ENCODE measurements at regions not wholly inside any gene's neighbourhood (a gene's known extent, or its start where the extent isn't known, plus 50 kb on each side); places are given as distances from the start of the nearest gene placed in this dataset.

- no peaks in the 10 kb centered on the region for H4K20me1 ChIP-seq (ENCODE audit: control insufficient read depth, insufficient read depth, insufficient read length)
- DNase-seq = no peak
- H3K4me1 Mint-ChIP-seq = peaks cover 0 to 6% of the 10 kb centered on the region in 2 experiments; a peak in 3 of 4 replicates
- H3K9me3 Mint-ChIP-seq = no peaks in the 10 kb centered on the region; a peak in 1 of 5 replicates
- no peak overlapping the region for H3K4me3 Mint-ChIP-seq
- no peak overlapping the region for H3K23ac ChIP-seq (ENCODE audit: insufficient read length, low read depth, low read length)
- H3K27me3 Mint-ChIP-seq (ENCODE audit: low read depth) = peaks cover 5% of the 10 kb centered on the region
- H2BK12ac ChIP-seq (ENCODE audit: insufficient read length, low read depth, low read length) = no peak overlapping the region
- no peak overlapping the region for H2AFZ ChIP-seq (ENCODE audit: low read length)
- H2BK5ac ChIP-seq (ENCODE audit: insufficient read length, low read length) = no peak overlapping the region
- no peak overlapping the region for H3K18ac ChIP-seq (ENCODE audit: insufficient read length, low read depth, low read length)
- H4K91ac ChIP-seq (ENCODE audit: insufficient read length, low read depth, low read length) = no peak overlapping the region
- no peak overlapping the region for H2BK15ac ChIP-seq (ENCODE audit: low read depth, low read length)
- no peak overlapping the region for H2BK120ac ChIP-seq (ENCODE audit: low read depth, low read length, poor library complexity, severe bottlenecking)
- no peak overlapping the region for H4K8ac ChIP-seq (replicated peaks; ENCODE audit: insufficient read length, low read depth, low read length)
- H3K36me3 Mint-ChIP-seq (ENCODE audit: insufficient read depth in 1 of 3, low read depth in 3 of 3) = no peaks in the 10 kb centered on the region
- H3K4me1 ChIP-seq (ENCODE audit: insufficient read depth, low read length) = no peaks in the 10 kb centered on the region
- H3K27ac Mint-ChIP-seq = no peak overlapping the region
- H3K9ac ChIP-seq (ENCODE audit: extremely low read depth, insufficient read length, low read length) = no peak overlapping the region
- H3K14ac ChIP-seq (ENCODE audit: insufficient read depth, low read length) = no peak overlapping the region
- H3T11ph ChIP-seq (ENCODE audit: low read length) = no peak overlapping the region
- no CpG with 5 or more reads among the region's 4 CpGs for WGBS (ENCODE audit: extremely low coverage, insufficient read length, low lambda C conversion rate)
- H3K4me2 ChIP-seq (ENCODE audit: insufficient read depth, insufficient read length, low read length) = no peak overlapping the region
- no peaks in the 10 kb centered on the region for H3K79me2 ChIP-seq (ENCODE audit: insufficient read depth, low read length)
- no peaks in the 10 kb centered on the region for H3K23me2 ChIP-seq (ENCODE audit: insufficient read length, low read depth, low read length, poor library complexity, severe bottlenecking)
- TF ChIP-seq, protein P1, sequence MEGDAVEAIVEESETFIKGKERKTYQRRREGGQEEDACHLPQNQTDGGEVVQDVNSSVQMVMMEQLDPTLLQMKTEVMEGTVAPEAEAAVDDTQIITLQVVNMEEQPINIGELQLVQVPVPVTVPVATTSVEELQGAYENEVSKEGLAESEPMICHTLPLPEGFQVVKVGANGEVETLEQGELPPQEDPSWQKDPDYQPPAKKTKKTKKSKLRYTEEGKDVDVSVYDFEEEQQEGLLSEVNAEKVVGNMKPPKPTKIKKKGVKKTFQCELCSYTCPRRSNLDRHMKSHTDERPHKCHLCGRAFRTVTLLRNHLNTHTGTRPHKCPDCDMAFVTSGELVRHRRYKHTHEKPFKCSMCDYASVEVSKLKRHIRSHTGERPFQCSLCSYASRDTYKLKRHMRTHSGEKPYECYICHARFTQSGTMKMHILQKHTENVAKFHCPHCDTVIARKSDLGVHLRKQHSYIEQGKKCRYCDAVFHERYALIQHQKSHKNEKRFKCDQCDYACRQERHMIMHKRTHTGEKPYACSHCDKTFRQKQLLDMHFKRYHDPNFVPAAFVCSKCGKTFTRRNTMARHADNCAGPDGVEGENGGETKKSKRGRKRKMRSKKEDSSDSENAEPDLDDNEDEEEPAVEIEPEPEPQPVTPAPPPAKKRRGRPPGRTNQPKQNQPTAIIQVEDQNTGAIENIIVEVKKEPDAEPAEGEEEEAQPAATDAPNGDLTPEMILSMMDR (conservative IDR thresholded peaks at IDR 0.05) = no peak
- H3K27me3 ChIP-seq (ENCODE audit: insufficient read depth, low read length) = no peaks in the 10 kb centered on the region
- H3K9me3 ChIP-seq (ENCODE audit: control insufficient read depth, low read depth, low read length) = no peaks in the 10 kb centered on the region
- no peak overlapping the region for H3K56ac ChIP-seq (ENCODE audit: insufficient read length, low read depth, low read length)
- H3K4ac ChIP-seq (ENCODE audit: low read depth, low read length) = no peak overlapping the region
- H2AK5ac ChIP-seq (ENCODE audit: insufficient read length, low read length) = no peak overlapping the region
- H2BK20ac ChIP-seq (ENCODE audit: low read depth, low read length, poor library complexity, severe bottlenecking) = no peak overlapping the region
- no peak overlapping the region for H3K27ac ChIP-seq (ENCODE audit: insufficient read length, low read depth, low read length)
- no peaks in the 10 kb centered on the region for H3K79me1 ChIP-seq (ENCODE audit: insufficient read depth, low read depth, low read length, poor library complexity, severe bottlenecking)
- no peak overlapping the region for H4K5ac ChIP-seq (ENCODE audit: insufficient read length, low read depth, low read length)
These were observed 206.9 kb downstream of the LY86 start for GRCh38 chr6:6795393-6795792.
